ENCODE measurements at regions not wholly inside any gene's neighbourhood (a gene's known extent, or its start where the extent isn't known, plus 50 kb on each side); places are given as distances from the start of the nearest gene placed in this dataset.

DNA sequence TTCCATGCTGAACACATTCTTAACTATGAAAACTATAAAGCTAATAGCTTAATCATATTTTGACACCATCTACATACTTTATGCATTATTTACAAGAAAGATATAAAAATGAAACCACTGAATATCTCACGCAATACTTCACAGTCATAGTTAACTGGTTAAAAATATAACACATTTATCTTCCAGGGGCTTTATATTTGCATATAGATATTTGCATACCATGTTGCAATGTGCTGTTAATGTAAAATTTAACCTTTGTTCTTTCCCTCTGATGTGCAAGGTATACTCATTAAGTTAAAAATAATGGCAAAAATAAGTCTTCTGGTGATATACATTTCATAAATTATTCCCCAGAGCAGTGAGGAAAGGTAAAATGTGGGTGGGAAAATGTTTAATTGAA is 76.9 kb upstream of the MGMT start:
- TF ChIP-seq, protein P1, sequence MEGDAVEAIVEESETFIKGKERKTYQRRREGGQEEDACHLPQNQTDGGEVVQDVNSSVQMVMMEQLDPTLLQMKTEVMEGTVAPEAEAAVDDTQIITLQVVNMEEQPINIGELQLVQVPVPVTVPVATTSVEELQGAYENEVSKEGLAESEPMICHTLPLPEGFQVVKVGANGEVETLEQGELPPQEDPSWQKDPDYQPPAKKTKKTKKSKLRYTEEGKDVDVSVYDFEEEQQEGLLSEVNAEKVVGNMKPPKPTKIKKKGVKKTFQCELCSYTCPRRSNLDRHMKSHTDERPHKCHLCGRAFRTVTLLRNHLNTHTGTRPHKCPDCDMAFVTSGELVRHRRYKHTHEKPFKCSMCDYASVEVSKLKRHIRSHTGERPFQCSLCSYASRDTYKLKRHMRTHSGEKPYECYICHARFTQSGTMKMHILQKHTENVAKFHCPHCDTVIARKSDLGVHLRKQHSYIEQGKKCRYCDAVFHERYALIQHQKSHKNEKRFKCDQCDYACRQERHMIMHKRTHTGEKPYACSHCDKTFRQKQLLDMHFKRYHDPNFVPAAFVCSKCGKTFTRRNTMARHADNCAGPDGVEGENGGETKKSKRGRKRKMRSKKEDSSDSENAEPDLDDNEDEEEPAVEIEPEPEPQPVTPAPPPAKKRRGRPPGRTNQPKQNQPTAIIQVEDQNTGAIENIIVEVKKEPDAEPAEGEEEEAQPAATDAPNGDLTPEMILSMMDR (IDR thresholded peaks at IDR 0.05; ENCODE audit: low read depth, low read length), result no peak
- no peak for DNase-seq (ENCODE audit: extremely low read depth, low read depth)

- no peak for DNase-seq (ENCODE audit: extremely low read depth, low read depth)
- TF ChIP-seq, protein P1 (IDR thresholded peaks at IDR 0.05; ENCODE audit: low read depth, low read length), result no peak
Measured at GRCh38 chr10:129390726-129391125, 76.3 kb upstream of the MGMT start.

DNA sequence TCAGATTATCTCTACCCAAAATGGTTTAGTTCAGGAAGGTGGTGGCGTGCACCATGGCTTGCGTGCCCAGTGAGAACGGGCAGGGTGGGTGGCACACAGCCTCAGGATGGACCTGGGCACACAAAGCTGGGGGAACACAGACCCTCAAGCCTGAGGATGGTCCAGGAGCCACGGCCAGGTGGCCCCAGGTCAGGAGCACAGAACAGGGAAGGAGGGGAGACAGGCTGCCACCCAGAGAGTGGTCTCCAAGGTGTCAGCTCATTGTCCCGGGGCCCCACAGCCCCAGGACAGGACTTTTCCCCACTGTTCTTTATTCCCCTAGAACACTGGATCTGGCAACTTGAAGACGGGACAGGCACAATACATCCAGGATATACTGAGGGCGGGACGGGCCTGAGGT is 75.6 kb upstream of the MGMT start:
- DNase-seq (ENCODE audit: extremely low read depth, low read depth), result no peak
- TF ChIP-seq, protein P1 (IDR thresholded peaks at IDR 0.05; ENCODE audit: low read depth, low read length), result no peak

- no peak for DNase-seq (ENCODE audit: extremely low read depth, low read depth)
- TF ChIP-seq, protein P1 (IDR thresholded peaks at IDR 0.05; ENCODE audit: low read depth, low read length), result no peak
Measured at GRCh38 chr10:129392855-129393254, 74.2 kb upstream of the MGMT start.

DNA sequence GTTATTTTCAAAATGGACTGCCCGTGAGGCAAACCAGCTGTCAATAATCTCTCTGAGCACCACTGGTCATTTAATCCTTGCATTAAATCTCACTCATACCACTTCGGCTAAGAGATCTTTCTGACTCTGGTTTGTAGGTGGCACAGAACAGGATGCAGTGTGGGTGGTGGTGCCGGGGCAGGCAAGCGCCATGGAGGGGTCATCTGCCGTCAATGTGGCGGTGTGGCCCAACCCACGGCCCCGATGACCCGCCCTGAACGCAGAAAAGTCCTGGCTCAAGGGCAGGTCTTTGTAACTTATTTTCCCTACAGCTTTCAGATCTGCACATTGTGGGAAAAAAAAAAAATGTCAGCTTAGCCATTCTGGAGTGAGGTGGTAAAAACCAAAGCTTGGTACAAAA is 73.2 kb upstream of the MGMT start:
- DNase-seq (ENCODE audit: extremely low read depth, low read depth), result no peak
- TF ChIP-seq, protein P1 (IDR thresholded peaks at IDR 0.05; ENCODE audit: low read depth, low read length), result no peak

GRCh38 chr10:129394518-129395328 is 72.3 kb upstream of the MGMT start:
- no peak for DNase-seq (ENCODE audit: extremely low read depth, low read depth)
- TF ChIP-seq, protein P1 (IDR thresholded peaks at IDR 0.05; ENCODE audit: low read depth, low read length), result no peak

- no peak for DNase-seq (ENCODE audit: extremely low read depth, low read depth)
- TF ChIP-seq, protein P1 (IDR thresholded peaks at IDR 0.05; ENCODE audit: low read depth, low read length), result no peak
Measured at GRCh38 chr10:129396021-129396722, 70.9 kb upstream of the MGMT start.
